Fibroblast of lung (primary cell): ENCODE measurements at regions not wholly inside any gene's neighbourhood (a gene's known extent, or its start where the extent isn't known, plus 50 kb on each side); places are given as distances from the start of the nearest gene placed in this dataset.
"Not testable (repeated sequence)": the region's sequence is repeated elsewhere in the genome, so short reads cannot be mapped to it uniquely, and the experiment has no call there.

Experiments used
- DNase-seq, 2 donors: peaks; one replicate each; pipeline versions ENCODE4 v3.0.0 to v3.0.0-alpha.2; 2010; ENCODE audit warnings: low read depth in 2 of 2
- H2AFZ ChIP-seq: 2 replicates; pipeline ENCODE4 v1.5.1; 2012; ENCODE audit warnings: low read length, control low read depth, inconsistent platforms
- H3K27ac ChIP-seq: 2 replicates; pipeline ENCODE4 v1.5.1; 2011; ENCODE audit warnings: low read length, control low read depth; ENCODE audit not compliant: insufficient read depth
- H3K27me3 ChIP-seq: 2 replicates; pipeline ENCODE4 v1.5.1; 2011; ENCODE audit warnings: mild to moderate bottlenecking, low read length; ENCODE audit not compliant: control insufficient read depth, insufficient read depth
- H3K36me3 ChIP-seq: 2 replicates; pipeline ENCODE4 v1.5.1; 2011; ENCODE audit warnings: low read length; ENCODE audit not compliant: control insufficient read depth, insufficient read depth
- H3K4me1 ChIP-seq: 2 replicates; pipeline ENCODE4 v1.5.1; 2011; ENCODE audit warnings: low read length; ENCODE audit not compliant: control insufficient read depth, insufficient read depth; ENCODE audit errors: extremely low read depth
- H3K4me2 ChIP-seq: 2 replicates; pipeline ENCODE4 v1.5.1; 2011; ENCODE audit warnings: low read length, control low read depth; ENCODE audit not compliant: insufficient read depth; ENCODE audit errors: extremely low read depth
- H3K4me3 ChIP-seq, 4 experiments: fragments of 200-600 bp in 1 of 4; sonication (generic) in 1 of 4; replicated peaks in 1 of 4; 2 replicates each; pipeline ENCODE4 v1.5.1; 2011 to 2016; ENCODE audit warnings: low read length in 4 of 4, low read depth in 3 of 4, mild to moderate bottlenecking in 3 of 4, control low read depth in 2 of 4, inconsistent platforms in 1 of 4, mixed read lengths in 1 of 4; ENCODE audit not compliant: insufficient read depth in 1 of 4; ENCODE audit errors: control extremely low read depth in 1 of 4
- H3K79me2 ChIP-seq: 2 replicates; pipeline ENCODE4 v1.5.1; 2012; ENCODE audit warnings: mild to moderate bottlenecking, low read length, inconsistent platforms; ENCODE audit not compliant: control insufficient read depth, insufficient read depth
- H3K9ac ChIP-seq: 2 replicates; pipeline ENCODE4 v1.5.1; 2011; ENCODE audit warnings: mild to moderate bottlenecking, low read length, control low read depth; ENCODE audit not compliant: insufficient read depth
- H3K9me3 ChIP-seq: 2 replicates; pipeline ENCODE4 v1.5.1; 2012; ENCODE audit warnings: low read depth, low read length; ENCODE audit not compliant: control insufficient read depth, insufficient read depth
- H4K20me1 ChIP-seq: 2 replicates; pipeline ENCODE4 v1.5.1; 2011; ENCODE audit warnings: low read length; ENCODE audit not compliant: control insufficient read depth, insufficient read depth; ENCODE audit errors: extremely low read depth
- EZH2 ChIP-seq: IDR thresholded peaks from 2 replicates; pipeline ENCODE4 v1.5.1; 2012; ENCODE audit warnings: low read length, control low read depth, mild to moderate bottlenecking; ENCODE audit errors: missing control alignments
- TF ChIP-seq, protein P1 (sequence below), 2 donors: IDR thresholded peaks in 1 of 2; conservative IDR thresholded peaks in 1 of 2; 1 replicate in 1 of 2; 2 replicates in 1 of 2; pipeline ENCODE4 v1.5.1; 2011 to 2012; ENCODE audit warnings: low read length in 2 of 2, control low read depth in 1 of 2, inconsistent platforms in 1 of 2, low read depth in 1 of 2, mild to moderate bottlenecking in 1 of 2

DNA sequence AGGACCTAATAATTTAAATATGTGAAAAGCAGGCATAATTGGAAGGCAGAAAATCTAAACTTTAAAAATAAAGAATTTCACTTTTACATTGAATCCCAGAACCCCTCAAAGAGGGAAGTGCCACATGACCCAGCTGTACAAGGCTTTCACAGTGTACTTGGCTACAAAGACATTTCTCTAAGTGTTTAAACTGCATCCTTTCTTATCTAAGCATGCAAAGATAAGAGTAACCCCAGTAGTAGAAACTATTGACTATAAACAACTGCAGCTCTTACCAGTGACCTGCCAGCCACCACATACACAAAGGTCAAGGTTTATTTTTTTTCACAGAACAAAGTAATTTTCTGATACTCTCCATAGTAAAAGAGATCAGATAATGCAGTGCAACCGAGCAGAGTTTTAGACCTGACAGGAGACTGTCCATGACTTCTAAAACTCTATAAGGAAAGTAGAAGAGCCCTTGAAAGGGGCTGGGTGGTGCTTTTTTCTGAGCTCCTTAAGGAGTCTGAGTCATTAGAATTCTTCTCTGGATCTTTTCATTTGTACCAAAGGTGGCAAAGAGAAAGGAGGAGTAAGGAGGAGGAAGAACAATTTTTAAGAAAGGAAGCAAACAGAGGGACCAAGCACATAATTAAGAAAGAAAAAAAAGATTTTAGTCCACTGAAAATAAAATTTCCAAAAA is 750.6 kb downstream of the PRIM2 start:
- not testable (repeated sequence) for H3K79me2 ChIP-seq, H4K20me1 ChIP-seq, H3K9me3 ChIP-seq, H3K4me2 ChIP-seq, H3K36me3 ChIP-seq, H3K4me1 ChIP-seq, H3K9ac ChIP-seq, DNase-seq, H3K4me3 ChIP-seq, H3K27ac ChIP-seq, H2AFZ ChIP-seq, H3K27me3 ChIP-seq

DNA sequence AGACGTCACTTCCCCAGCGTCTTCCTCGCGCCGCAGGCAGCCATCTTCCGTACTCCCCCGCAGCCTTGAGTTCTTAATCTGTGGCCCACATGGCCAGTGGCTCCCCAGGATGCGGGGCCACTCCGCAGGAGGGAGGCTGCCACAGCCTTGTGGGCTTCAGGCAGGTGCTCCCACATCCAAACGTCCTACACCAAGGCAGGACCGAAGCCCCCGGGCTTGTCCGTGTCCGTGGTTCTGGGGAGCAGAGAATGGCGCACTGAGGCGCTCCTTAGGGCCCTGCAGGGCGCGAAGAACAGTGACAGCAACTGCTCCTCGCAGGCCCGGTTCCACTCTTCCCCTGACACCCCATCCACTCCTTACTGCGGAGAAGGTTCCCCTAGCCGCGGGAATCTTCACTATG is 755.8 kb downstream of the PRIM2 start:
- Histone ChIP-seq H2AFZ (no peak overlapping the region), H3K79me2 (no peaks in the 10 kb centered on the region), H3K27ac (no peak overlapping the region), H3K4me1 (no peaks in the 10 kb centered on the region), H3K9ac (no peak overlapping the region), H3K27me3 (no peaks in the 10 kb centered on the region), H3K4me3 (no peak overlapping the region), H3K9me3 (no peaks in the 10 kb centered on the region), H3K4me2 (no peak overlapping the region), H3K36me3 (no peaks in the 10 kb centered on the region), H4K20me1 (no peaks in the 10 kb centered on the region)
- TF ChIP-seq, protein P1, sequence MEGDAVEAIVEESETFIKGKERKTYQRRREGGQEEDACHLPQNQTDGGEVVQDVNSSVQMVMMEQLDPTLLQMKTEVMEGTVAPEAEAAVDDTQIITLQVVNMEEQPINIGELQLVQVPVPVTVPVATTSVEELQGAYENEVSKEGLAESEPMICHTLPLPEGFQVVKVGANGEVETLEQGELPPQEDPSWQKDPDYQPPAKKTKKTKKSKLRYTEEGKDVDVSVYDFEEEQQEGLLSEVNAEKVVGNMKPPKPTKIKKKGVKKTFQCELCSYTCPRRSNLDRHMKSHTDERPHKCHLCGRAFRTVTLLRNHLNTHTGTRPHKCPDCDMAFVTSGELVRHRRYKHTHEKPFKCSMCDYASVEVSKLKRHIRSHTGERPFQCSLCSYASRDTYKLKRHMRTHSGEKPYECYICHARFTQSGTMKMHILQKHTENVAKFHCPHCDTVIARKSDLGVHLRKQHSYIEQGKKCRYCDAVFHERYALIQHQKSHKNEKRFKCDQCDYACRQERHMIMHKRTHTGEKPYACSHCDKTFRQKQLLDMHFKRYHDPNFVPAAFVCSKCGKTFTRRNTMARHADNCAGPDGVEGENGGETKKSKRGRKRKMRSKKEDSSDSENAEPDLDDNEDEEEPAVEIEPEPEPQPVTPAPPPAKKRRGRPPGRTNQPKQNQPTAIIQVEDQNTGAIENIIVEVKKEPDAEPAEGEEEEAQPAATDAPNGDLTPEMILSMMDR (conservative IDR thresholded peaks at IDR 0.05 in 1 of 2, IDR thresholded peaks at IDR 0.05 in 1 of 2; ENCODE audit: low read depth in 1 of 2, low read length in 2 of 2), result no peak
- TF ChIP-seq EZH2, result no peak
- no peak for DNase-seq

DNA sequence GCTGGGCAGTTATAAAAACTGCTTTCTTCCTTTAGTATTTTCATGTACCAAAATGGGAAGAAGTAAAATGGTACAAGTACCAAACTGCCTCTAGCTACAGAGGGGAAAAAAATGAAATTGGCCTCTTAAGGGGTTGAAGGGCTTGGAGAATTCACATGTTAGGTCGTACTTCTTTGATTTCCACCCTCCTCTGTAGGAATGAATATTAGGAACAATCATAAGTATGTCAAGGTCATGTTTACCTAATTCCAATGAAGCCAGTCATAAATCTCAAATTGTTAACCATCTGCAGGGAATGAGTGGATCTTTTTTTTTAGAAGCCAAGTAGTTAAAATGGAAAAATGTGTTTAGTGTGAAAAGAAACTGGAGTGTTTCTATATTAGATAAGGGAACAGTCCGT is 772.6 kb downstream of the PRIM2 start:
- H3K4me3 ChIP-seq, H3K4me1 ChIP-seq, H4K20me1 ChIP-seq, DNase-seq, H3K4me2 ChIP-seq, H3K27ac ChIP-seq, H3K9me3 ChIP-seq, H3K9ac ChIP-seq, H2AFZ ChIP-seq, H3K27me3 ChIP-seq, H3K79me2 ChIP-seq, H3K36me3 ChIP-seq: not testable (repeated sequence)

DNA sequence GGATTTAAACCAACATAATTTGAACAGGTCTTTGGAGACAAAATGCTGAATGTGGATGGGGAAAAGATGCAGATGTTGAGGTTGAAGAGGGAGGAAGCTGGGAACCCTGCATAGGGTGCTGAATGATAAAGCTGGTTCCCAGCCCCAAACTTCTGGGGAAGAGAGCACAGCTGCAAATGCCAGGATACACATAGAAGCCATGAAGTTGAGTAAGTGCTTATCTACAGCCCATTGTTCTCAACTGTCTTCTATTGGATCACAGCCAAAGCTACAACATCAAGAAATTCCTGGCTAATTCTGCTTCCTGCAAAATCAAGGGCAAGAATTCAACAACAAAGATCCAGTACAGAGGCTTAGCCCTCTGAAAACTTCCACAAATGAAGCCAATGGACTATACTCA is 779.8 kb downstream of the PRIM2 start:
- not testable (repeated sequence) for H3K4me2 ChIP-seq, H3K27me3 ChIP-seq, H3K4me1 ChIP-seq, H3K79me2 ChIP-seq, DNase-seq, H3K36me3 ChIP-seq, H3K9me3 ChIP-seq, H3K9ac ChIP-seq, H2AFZ ChIP-seq, H4K20me1 ChIP-seq, H3K27ac ChIP-seq, H3K4me3 ChIP-seq
